Parathyroid adenoma (tissue), 2 donors: ENCODE measurements at regions not wholly inside any gene's neighbourhood (a gene's known extent, or its start where the extent isn't known, plus 50 kb on each side); places are given as distances from the start of the nearest gene placed in this dataset.

Experiments used
- H2AFZ ChIP-seq: fragments of 300-600 bp; sonication (generic); one replicate; pipeline ENCODE4 v1.7.0; 2017; ENCODE audit warnings: antibody characterized with exemption, mild to moderate bottlenecking
- H3K27ac ChIP-seq: fragments of 300-600 bp; sonication (generic); one replicate; pipeline ENCODE4 v1.7.0; 2017
- H3K27me3 ChIP-seq: fragments of 300-600 bp; sonication (generic); one replicate; pipeline ENCODE4 v1.7.0; 2017; ENCODE audit warnings: low read length; ENCODE audit not compliant: control insufficient read depth, insufficient read depth
- H3K36me3 ChIP-seq: fragments of 300-600 bp; sonication (generic); one replicate; pipeline ENCODE4 v1.7.0; 2017; ENCODE audit warnings: low read length; ENCODE audit not compliant: control insufficient read depth, insufficient read depth
- H3K4me1 ChIP-seq: fragments of 300-600 bp; sonication (generic); one replicate; pipeline ENCODE4 v1.7.0; 2017; ENCODE audit warnings: control low read depth
- H3K4me2 ChIP-seq: fragments of 300-600 bp; sonication (generic); one replicate; pipeline ENCODE4 v1.7.0; 2017; ENCODE audit warnings: low read length
- H3K4me3 ChIP-seq: fragments of 300-600 bp; sonication (generic); one replicate; pipeline ENCODE4 v1.7.0; 2017; ENCODE audit warnings: low read depth, low read length
- H3K79me2 ChIP-seq: fragments of 300-600 bp; sonication (generic); one replicate; pipeline ENCODE4 v1.7.0; 2017; ENCODE audit warnings: control low read depth
- H3K9ac ChIP-seq: fragments of 300-600 bp; sonication (generic); one replicate; pipeline ENCODE4 v1.7.0; 2017; ENCODE audit warnings: mild to moderate bottlenecking
- H3K9me3 ChIP-seq: fragments of 300-600 bp; sonication (generic); one replicate; pipeline ENCODE4 v1.7.0; 2017; ENCODE audit warnings: low read length; ENCODE audit not compliant: control insufficient read depth
- TF ChIP-seq, protein P1 (sequence below): fragments of 300-600 bp; sonication (generic); IDR thresholded peaks from one replicate; pipeline ENCODE4 v1.7.0; 2017; ENCODE audit warnings: antibody characterized with exemption, mild to moderate bottlenecking
- donor health status: primary hyperparathyroidism.

DNA sequence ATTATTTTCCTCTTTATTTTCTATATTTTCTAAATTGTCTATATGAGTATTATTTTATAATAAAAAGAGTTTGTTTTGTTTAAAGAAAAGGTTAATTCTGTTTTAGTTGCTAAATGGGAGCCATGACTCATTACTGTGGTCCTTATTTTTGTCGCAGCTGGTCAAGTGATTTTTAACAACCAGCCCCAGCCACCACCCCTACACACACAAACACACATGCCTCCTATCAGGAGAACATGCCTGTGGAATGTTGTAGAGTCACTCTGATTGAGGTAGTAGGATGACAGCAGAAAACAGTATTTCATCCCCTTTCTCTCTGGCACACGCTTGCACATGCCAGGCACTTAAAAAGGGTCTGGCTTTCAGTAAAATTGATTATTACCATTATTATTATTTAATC lies 68.6 kb upstream of the GDF10 start:
- H3K4me1 ChIP-seq, result no peaks in the 10 kb centered on the region
- no peak overlapping the region for H2AFZ ChIP-seq
- H3K4me2 ChIP-seq, result no peak overlapping the region
- H3K4me3 ChIP-seq, result no peak overlapping the region
- no peak overlapping the region for H3K27ac ChIP-seq
- H3K9ac ChIP-seq, result no peak overlapping the region
- TF ChIP-seq, protein P1, sequence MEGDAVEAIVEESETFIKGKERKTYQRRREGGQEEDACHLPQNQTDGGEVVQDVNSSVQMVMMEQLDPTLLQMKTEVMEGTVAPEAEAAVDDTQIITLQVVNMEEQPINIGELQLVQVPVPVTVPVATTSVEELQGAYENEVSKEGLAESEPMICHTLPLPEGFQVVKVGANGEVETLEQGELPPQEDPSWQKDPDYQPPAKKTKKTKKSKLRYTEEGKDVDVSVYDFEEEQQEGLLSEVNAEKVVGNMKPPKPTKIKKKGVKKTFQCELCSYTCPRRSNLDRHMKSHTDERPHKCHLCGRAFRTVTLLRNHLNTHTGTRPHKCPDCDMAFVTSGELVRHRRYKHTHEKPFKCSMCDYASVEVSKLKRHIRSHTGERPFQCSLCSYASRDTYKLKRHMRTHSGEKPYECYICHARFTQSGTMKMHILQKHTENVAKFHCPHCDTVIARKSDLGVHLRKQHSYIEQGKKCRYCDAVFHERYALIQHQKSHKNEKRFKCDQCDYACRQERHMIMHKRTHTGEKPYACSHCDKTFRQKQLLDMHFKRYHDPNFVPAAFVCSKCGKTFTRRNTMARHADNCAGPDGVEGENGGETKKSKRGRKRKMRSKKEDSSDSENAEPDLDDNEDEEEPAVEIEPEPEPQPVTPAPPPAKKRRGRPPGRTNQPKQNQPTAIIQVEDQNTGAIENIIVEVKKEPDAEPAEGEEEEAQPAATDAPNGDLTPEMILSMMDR, result no peak
- H3K9me3 ChIP-seq, result no peaks in the 10 kb centered on the region
- no peaks in the 10 kb centered on the region for H3K27me3 ChIP-seq
- no peaks in the 10 kb centered on the region for H3K79me2 ChIP-seq
- H3K36me3 ChIP-seq, result no peaks in the 10 kb centered on the region

DNA sequence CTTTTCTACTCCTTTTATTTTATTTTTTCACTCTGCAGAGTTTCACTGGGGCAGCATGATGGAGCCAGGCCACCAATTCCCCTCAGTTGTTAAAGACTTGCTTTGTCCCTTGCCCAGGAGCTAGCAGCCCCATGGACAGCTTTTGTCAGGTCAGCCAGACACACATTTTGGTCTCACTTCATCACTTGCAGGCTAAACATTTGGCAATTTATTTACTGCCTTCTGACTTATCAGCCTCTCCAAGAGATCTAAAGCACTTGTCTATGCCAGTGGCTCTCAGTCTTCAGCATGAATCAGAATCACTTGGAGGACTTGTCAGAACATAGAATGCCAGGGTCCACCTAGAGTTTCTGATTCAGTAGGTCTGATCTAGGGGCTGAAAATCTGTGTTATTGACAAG lies 66.4 kb upstream of the GDF10 start:
- Histone ChIP-seq H3K27me3 (no peaks in the 10 kb centered on the region), H3K9me3 (no peaks in the 10 kb centered on the region), H3K36me3 (no peaks in the 10 kb centered on the region), H3K79me2 (no peaks in the 10 kb centered on the region), H3K27ac (no peak overlapping the region), H3K4me3 (no peak overlapping the region), H3K4me2 (no peak overlapping the region), H3K9ac (no peak overlapping the region), H3K4me1 (no peaks in the 10 kb centered on the region), H2AFZ (no peak overlapping the region)
- TF ChIP-seq, protein P1, result no peak

DNA sequence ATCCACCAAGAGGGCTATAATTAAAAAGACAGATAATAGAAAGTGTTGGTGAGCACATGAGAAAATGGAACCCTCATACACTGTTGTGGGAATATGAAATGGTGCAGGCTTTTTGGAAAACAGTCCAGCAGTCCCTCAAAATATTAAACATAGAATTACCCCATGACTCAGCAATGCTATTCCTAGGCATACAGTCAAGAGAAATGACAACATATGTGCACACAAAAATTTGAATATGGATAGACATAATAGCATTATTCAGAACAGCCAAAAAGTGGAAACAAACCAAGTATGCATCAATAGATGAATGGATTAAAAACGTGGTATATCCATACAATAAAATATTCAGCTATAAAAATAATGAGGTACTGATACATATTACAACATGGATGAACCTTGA lies 64.5 kb upstream of the GDF10 start:
- Histone ChIP-seq H3K4me1 (no peaks in the 10 kb centered on the region), H3K27me3 (no peaks in the 10 kb centered on the region)
- TF ChIP-seq, protein P1, result no peak

DNA sequence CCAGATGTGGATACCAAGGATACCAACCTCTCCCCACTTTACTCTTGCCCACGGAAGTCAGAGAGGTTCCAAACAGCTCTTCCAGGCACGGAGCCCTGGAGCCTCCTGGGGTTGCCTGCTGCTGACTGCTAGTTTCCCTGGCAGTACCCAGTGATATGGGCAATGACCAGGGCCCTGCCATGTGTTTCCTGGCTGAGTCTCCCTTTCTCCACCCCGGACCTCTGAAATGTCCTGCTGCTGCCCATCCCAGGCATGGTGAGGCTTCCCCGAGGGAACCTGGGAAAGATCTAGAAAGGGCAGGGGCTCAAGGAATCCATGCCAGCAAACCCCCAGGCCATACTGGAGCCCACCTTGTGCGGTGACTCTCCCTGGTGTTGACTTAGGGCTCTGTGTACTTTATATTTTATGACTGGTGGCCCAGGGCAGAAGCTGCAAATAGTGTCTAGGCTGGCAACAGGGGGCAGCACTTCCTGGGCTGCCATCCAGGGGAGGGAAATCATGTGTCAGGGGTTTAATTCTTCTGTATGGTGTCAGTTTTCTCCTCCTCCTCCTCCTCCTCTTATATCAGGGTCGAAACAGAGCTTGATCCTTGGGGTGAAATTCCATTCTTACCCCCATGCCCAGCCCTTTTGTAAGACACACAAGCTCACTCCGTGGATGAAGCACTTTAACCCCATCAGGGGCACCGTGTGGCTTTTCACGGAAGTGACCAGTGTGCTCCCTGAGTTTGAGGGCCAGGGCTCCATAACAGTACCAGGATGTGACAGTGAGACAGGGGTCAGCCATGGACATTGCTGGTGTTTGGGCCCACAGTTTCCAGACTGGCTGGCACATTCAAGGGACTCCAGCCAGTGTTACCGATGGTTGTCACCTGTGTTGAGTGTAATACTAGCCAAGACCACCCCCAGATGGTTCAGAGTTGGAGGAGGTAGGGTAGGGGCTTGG lies 62.4 kb upstream of the GDF10 start:
- Histone ChIP-seq H3K9ac (no peak overlapping the region), H2AFZ (no peak overlapping the region), H3K27me3 (no peaks in the 10 kb centered on the region), H3K9me3 (no peaks in the 10 kb centered on the region), H3K4me2 (no peak overlapping the region), H3K4me1 (no peaks in the 10 kb centered on the region), H3K4me3 (no peak overlapping the region), H3K27ac (no peak overlapping the region), H3K79me2 (no peaks in the 10 kb centered on the region), H3K36me3 (no peaks in the 10 kb centered on the region)
- TF ChIP-seq, protein P1, result no peak

More for the DNA sequence above, 64.5 kb upstream of the GDF10 start:
- H3K9me3 ChIP-seq, result no peaks in the 10 kb centered on the region
- H2AFZ ChIP-seq, result no peak overlapping the region
- H3K36me3 ChIP-seq, result no peaks in the 10 kb centered on the region
- no peaks in the 10 kb centered on the region for H3K79me2 ChIP-seq
- H3K4me2 ChIP-seq, result no peak overlapping the region
- no peak overlapping the region for H3K27ac ChIP-seq
- H3K9ac ChIP-seq, result no peak overlapping the region
- H3K4me3 ChIP-seq, result no peak overlapping the region
